Retina (tissue), 1 donor: ENCODE measurements at regions not wholly inside any gene's neighbourhood (a gene's known extent, or its start where the extent isn't known, plus 50 kb on each side); places are given as distances from the start of the nearest gene placed in this dataset.
"Not testable (repeated sequence)": the region's sequence is repeated elsewhere in the genome, so short reads cannot be mapped to it uniquely, and the experiment has no call there.

Source experiments
- DNase-seq: peaks from one replicate; pipeline ENCODE4 v3.0.0-alpha.2; 2016

DNA sequence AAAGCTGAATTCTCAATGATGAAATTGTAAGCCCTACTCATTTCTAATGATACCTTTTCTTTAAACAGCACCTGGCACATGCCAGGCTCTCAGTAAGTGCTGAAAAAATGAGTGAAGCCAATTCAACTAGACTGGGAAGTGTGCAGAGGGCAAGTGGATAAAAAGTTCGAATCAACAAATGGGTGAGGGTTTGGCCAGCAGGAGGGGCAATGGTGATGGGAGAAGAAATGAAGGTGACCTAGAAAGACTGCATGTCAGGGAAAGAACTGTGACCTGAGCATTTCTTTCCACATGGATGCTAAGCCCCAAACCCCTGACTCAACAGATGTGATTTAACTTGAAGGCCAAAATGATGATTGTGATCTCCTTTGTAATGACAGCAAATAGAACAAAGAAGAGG is 54.6 kb downstream of the DKK1 start:
- no peak for DNase-seq

DNA sequence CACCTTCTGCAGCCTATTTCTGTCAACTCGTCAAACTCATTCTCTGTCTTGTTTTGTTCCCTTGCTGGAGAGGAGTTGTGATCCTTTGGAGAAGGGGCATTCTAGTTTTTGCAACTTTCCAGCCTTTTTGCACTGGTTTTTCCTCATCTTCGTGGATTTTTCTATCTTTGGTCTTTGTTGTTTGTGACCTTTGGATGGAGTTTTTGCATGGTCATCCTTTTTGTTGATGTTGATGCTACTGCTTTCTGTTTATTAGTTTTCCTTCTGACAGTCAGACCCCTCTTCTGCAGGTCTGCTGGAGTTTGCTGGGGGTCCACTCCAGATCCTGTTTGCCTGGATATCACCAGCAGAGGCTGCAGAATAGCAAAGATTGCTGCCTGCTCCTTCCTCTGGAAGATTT is 60.1 kb downstream of the DKK1 start:
- not testable (repeated sequence) for DNase-seq

DNA sequence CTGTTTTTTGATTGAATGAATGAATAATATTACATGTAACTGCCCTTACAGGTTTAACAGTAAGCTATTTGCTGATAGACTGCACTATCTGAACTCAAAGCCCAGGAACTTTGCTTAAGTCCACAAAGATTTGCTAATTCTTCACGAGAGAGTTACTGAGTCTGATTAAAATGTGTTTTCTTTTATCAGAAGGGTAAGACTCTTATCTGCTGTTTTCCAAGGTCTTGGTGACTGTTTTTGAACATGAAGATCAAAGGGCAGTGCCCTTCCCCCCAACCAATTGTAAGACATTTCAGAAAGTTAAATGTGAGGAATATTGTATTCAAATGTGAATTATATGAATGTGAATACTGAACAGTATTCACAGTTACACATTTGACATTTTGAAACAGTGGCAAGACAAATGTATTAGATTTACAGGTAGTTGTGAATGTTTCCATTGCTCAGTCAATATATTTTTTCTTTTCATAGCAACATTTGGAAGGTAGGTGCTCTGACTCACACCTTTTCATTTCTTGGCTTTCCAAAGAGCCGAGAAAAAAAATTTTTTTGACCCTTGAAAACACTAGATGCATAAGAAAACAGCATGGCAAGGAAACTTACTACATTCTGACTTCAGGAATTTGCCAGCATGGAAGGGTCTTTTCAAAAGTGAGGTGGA is 62.7 kb downstream of the DKK1 start:
- no peak for DNase-seq

DNA sequence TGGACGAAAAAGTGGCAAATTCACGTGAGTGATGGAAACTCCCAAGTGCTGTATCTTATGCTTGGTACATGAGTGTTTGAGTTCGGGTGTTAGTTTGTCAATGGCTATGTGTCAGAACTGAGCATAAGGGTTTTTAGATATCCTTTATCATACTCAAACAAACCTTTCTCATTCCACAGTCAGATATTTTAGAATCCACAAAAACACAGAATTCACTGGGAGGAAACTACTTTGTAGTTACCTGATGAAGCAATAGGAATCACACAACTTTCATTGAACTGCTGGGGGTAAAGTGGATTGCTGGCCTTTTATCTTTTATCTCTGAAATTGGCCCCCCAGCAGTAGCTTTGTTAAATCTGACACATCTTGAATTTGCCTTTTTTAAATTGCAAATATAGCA is 64.0 kb downstream of the DKK1 start:
- no peak for DNase-seq

DNA sequence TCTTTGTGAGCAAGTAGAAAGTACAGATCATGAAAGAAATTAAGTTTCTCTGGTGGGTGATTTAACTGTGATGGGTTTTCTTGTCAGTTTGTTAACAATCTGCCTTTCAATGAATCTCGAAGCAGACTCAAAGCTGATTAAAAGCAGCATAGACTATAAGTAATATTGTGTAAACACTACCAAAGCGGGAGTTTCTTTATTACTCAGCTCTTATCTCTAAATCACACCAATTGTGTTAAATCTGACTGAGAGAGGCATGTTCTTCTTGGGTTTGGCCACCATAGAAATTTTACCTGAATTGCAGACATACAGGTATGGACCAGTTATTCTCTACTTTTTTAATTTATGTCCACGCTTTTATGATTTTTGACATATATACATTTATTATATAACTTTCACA is 65.2 kb downstream of the DKK1 start:
- DNase-seq: no peak

DNA sequence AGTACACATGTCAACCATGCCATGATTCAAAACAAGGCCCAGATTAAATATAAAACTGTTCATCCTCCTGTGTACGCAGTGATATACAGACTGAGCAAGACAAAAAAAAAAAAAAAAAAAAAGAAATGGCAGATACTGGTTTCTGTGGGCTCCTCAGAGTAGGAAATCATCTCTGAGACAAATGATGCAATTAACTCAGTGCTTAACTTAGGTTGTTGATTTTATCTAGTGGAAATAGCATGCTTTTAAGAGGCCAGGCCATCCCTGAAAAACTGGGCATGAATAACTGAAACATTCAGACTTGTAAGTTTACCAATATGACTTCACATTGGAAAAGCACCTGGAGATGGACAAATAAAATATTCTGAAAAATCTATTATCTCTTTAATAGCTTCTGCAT is 69.0 kb downstream of the DKK1 start:
- no peak for DNase-seq

DNA sequence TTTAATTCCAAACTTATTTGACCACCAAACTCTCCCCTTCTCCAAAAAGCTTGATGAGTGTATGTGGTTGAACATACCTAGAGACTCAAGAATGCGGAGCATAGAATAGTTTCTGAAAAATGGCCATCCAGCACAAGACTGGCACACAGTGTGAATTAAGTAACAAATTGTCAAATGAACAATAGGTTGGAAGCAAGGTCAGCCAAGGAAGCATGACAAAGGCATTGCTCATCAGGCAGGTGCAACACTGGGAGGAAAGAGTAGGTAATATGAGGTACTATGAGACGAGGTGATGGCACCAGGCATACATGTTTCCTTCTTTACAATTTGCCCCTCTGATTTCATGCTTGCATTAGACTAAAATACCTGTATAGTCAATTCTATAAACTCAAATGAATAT is 73.7 kb downstream of the DKK1 start:
- DNase-seq: no peak

DNA sequence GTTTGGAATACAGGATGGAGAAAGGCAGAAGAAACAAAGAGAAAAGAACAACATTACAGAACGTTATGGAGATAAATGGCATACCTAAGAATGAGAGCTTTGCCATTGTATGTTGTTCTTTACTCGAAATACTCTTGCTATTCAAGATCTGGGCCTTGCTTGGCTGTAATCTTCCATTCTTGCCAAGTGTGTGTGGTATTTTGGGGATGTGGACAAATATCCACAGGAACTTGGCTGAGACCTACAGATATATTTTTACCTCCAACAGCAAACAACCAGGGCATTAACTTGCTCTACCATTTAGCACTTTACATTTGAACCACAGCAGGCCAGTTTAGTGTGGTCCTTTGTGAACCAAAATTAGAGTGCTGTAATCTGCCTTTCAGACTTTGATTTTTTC is 76.3 kb downstream of the DKK1 start:
- DNase-seq: no peak

DNA sequence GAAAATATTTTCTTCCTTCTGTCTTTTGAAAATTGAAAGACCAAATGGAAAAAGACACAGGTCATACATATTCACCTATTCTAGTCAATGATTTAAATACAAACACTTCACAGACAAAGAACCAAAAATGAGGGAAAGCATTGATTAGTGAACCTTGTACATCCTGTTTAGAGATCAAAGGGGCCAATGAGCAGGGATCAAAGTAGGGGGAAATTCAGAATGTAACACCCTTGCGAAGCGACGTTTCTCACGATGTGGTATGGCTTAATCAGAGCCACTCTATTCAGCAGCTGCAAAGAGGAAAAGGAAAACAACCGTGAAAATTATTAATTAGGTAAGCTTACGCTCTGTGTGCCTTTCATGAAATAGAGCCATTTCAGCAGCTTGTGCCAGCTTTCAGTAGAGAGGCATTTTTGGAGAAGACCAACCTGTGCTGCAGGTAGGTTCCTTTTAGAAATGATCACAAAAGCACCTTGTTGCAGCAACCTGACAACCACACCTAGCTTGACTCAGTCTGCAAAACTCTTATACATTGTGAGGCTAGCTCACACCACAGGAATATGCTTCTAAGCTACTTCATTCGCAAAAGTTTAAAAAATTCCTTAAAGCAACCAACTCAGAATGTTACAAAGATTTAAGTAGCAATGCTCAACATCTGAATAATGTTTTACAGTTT is 78.0 kb downstream of the DKK1 start:
- no peak for DNase-seq

DNA sequence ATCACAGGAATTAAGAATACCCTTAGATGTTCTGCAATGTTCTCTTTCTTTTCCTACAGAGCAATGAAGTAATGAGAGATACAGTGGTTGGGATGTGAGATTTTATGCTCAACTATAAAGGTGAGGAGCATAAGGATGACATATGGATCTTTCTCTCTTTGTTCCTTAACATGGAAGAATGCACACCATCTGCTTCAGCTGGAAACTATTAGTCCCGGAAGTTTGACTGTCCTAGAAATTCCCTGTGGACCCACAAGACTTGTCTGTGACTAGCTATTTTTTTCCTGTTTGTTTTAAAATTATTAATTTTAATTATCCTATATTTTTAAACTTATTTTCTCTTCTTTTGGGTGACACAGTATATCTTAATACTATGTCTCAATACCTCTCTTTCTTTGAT is 80.2 kb downstream of the DKK1 start:
- no peak for DNase-seq

DNA sequence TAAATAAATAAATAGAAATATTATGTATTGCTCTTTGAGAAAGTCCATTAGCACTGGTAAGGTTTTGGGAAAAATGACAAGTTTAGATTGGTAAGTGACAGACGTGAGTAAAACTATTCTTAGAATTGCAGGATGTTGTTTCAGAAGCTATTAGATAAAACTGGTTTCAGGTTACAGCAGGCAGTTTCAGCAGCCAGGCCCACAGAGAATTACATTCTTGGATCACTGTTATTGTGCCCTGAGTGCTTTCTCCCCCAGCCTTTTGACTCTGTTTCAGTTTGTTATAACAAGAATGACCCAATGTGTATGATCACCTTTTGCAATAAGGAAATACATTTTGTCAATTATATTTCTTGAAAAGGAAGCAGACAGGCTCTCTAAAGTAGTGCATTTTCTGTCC is 86.5 kb downstream of the DKK1 start:
- DNase-seq: no peak

DNA sequence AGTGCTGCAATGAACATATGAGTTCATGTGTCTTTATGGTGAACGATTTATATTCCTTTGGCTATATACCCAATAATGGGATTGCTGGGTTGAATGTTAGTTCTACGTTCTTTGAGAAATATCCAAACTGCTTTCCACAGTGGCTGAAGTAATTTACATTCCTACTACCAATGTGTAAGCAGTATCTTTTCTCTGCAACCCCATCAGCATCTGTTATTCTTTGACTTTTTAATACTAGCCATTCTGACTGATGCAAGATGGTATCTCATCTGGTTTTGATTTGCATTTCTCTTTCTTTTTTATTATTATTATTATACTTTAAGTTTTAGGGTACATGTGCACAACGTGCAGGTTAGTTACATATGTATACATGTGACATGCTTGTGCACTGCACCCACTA is 89.7 kb downstream of the DKK1 start:
- not testable (repeated sequence) for DNase-seq

DNA sequence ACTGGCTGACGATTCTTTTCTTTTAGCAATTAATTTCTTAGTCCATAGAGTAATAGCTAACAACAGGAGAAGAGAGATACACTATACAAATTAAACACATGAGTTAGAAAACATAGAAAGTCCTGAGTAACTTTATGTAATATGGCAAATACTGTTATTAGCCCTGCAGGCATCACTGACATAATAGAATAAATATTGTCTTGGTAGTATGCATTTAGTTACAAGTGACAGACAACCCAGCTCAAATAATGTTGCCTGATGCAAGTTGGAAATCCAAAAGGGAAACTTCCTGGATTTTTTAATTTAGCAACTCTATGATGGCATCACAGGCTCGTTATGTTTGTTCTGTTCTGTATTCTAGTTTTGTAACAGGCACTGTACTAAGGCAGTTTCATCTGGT is 95.1 kb downstream of the DKK1 start:
- no peak for DNase-seq

DNA sequence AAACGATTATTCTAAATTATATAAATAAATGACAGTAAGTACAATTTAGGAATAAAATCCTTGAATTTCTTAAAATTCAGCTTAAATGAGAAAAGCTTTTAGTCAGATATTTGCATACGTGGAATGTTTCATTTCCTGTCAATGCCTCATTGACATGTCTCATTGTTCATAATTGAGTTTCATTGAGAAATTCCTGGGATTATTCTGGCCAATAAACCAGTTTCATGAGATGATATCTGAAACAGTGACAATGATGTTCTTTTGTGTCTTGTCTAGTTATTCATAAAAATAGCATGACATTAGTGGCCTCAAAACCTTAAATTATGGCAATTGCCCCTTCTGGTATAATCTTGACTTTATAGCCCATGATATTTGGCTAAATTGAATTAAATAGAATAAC is 95.8 kb downstream of the DKK1 start:
- DNase-seq: no peak

DNA sequence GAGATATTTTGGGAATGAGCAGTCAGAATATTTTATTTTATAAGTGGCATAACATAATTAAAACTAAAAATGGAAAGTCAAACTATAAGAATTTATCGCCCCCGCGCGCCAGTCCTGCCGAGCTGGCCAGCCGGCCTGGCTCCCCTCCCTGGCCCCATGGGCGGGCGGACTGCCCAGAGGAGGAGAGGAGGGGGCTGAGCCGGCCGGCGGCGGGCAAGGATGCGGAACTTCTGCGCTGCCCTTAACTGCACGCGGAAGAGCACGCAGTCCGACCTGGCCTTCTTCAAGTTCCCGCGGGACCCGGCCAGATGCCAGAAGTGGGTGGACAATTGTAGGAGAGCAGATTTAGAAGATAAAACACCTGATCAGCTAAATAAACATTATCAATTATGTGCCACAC is 96.8 kb downstream of the DKK1 start:
- DNase-seq: no peak

DNA sequence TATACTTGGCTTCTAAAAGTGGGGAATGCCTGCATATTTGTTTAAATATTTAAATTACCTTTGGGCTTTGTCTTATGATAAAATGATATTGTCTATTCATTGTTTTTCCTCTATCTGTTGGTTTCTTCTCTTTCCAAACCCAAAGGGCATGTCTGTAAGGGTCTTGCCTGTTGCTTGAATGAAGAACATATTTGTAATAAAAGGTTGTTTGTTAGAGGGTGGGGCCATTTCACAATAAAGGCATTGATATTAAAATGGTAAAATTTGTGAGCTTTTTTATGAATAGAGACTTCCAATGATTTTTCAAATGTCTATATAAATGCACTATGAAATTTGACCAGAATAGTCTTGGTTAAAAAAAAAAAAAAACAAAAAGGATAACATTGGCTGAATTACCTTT is 105.2 kb downstream of the DKK1 start:
- DNase-seq: no peak

DNA sequence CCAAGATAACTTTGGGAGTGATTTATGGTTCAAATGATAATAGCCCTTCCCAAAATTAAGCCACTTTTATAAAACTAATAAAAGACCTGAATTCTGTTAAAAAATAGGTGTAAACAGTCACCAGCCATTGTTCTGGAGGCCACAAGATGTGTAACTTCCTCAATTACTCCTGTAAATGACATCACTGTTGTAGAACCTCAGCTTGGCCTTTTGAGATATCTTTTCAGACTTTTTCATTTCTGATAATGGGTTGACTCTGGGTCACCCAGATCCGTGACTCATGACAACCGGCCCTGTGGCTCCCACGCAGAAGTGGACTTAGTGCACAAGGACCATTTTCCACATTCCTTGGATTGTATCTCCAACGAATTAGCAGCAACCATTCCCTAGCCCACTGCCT is 106.6 kb downstream of the DKK1 start:
- no peak for DNase-seq

DNA sequence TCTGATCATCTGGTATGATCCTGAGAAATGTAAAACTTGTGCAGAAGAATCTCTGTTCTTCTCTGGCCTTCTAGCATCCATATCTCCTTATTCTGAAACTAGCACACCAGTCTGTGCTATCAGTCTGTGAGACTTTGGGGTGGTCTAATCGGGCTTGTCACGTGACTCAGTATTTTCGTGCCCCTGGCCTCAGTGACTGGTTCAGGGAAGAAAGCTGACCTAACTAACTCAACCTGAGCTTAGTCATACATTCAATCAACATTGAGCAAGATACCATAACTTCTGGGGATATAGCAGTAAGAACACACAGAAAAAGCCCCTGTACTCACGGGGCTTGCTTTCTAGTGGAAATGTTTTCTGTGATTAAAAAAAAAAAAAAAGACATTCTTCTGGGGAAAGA is 109.3 kb downstream of the DKK1 start:
- no peak for DNase-seq

DNA sequence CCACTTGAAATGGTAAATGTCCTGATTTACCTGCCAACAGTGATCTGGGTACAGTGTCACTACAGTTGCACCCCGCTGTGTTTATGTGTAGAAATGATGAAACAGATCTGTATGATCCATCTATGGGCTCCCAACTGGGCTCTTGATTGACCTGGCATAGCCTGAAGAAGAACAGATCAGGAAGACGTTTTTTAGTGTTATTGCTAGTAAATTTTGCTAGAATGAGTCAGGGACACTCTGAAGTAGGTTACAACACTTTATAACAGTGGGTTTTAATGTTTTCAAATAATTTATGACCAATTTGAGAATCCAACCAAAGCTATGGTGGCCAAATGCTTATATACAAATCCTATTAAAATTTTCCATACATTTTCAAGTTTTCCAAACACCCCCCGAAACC is 110.3 kb downstream of the DKK1 start:
- no peak for DNase-seq

DNA sequence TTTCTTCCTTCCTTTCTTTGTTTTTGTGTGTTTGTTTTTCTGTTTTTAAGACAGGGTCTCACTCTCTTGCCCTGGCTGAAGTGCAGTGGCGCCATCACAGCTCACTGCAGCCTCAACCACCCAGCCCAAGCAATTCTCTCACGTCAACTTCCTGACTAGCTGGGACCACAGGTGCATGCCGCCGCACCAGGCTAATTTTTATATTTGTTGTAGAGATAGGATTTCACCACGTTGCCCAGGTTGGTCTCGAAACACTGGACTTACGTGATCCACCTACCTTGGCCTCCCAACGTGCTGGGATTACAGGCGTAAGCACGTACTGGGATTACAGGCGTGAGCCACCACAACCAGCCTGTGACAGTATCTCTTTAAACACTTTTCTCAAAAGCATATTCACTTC is 120.7 kb downstream of the DKK1 start:
- DNase-seq: no peak

DNA sequence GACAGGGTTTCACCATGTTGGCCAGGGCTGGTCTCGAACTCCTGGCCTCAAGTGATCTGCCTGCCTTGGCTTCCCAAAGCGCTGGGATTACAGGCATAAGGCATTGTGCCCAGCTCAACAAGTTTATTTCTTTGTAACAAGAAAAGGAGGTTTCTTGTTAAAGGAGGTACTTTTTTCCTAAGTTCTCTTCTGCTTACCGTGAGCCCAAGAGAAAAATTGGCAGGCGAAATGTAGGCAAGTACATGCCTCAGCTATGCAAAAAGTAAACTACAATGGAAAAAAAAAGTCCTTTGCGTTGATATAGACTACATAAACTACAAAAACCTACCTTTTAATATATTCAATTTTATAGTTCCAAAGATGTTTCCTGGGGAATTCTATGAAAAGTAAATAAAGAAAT is 122.6 kb downstream of the DKK1 start:
- DNase-seq: no peak

DNA sequence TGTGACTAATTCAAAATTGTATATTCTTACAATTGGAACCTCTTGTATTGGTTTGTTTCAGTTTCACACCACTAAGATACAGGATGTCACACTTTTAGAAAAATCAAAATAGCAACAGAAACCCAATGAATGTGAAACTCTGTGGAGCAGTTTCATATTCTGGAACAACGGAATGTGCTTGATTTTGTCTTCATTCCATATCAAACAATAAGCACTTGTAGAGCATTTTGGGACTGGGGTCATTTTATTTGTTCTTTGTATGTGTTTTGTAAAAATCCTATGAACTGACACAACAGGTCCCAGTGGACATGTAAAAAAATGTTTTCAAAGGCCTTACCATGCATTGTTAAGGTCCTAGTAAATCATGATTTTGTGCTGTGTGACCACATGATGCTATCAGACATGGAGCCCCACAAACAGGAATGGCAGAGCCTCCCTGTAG is 123.1 kb downstream of the DKK1 start:
- DNase-seq: no peak

DNA sequence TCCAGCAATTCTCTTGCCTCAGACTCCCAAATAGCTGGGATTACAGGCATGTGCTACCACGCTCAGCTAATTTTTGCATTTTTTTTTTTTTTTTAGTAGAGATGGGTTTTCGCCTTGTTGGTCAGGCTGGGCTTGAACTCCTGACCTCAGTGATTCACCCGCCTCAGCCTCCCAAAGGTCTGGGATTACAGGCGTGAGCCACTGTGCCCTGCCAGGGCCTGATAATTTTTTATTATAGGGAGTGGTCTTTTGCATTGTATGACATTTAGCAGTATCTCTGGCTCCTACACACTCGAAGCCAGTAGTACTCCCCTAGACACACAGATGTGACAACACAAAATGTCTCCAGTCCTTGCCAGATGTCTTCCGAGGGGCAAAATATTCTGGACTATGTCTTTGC is 124.0 kb downstream of the DKK1 start:
- no peak for DNase-seq

DNA sequence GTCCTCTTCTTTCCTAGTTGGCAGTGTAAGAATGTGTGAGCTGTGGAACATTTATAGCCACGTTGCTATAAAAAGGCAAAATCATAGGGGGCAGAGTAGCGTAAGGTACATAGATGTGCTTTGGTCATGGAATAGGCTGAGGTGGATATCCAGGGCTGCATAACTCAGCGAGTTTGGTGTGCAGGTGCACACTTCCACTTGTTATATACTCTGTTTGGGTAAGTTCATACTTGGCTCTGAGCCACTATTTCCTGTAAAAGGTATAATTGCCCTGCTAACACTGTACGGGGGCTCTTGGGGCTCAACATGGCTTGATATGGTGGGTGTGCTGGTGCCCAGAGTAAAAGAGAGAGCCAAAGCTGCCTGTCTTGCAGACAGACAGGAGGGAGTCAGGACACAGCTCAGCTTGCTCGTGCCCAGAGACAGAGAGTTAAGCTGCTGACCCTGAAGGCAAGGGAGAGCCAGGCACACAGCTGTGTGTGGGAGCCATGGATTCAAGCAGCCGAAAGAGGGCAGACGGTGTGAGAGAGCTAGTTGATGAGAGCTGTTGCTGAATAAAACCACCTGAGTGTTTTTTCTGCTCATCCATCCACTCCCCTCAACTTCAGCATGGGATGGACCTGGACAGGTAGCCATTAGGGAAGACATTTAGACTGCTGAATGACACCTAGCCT is 126.7 kb downstream of the DKK1 start:
- DNase-seq: no peak

DNA sequence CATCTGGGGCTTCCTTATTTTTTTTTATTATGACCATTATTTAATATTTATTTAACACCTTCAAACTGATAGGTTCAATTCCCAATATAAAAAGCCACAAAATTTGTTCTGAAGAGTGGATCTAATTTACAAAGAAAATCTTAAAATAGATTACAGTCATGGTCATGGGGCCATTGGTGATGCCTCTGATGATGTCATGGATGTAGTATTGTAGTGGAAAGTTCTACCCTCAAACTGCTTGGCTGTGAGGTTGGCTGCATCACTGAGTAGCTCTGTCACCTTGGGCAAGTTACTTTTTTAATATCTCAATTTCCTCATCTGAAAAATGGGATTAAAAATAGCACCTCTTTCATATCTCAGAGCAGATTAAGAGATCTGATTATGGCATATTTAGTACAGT is 128.5 kb downstream of the DKK1 start:
- no peak for DNase-seq
